AG04450 (cell line): ENCODE measurements at regions not wholly inside any gene's neighbourhood (a gene's known extent, or its start where the extent isn't known, plus 50 kb on each side); places are given as distances from the start of the nearest gene placed in this dataset.

Experiments
- CTCF ChIA-PET: fragments of 300-600, 350-600 bp; formaldehyde crosslinking; extraction: SDS; loops from one replicate; lab custom pipeline; 2022; ENCODE audit warnings: antibody characterized with exemption, inconsistent platforms; lab: Charles Lee
- POLR2A ChIA-PET: fragments of 350-600 bp; formaldehyde crosslinking; extraction: SDS; loops from one replicate; lab custom pipeline; 2021; ENCODE audit warnings: antibody characterized with exemption, inconsistent platforms; lab: Yijun Ruan, JAX
- DNase-seq: peaks from one replicate; pipeline ENCODE4 v3.0.0-alpha.2; 2011; ENCODE audit warnings: low read depth, low spot score
- H3K27ac ChIP-seq: one replicate; pipeline ENCODE4 v1.5.1; 2012; ENCODE audit warnings: low read depth, low read length, control low read depth
- H3K27me3 ChIP-seq: one replicate; pipeline ENCODE4 v1.6.0; 2012; ENCODE audit warnings: low read length; ENCODE audit not compliant: control insufficient read depth, insufficient read depth
- H3K4me3 ChIP-seq: 2 replicates; pipeline ENCODE4 v1.5.1; 2011; ENCODE audit warnings: mild to moderate bottlenecking, low read depth, low read length, control low read depth
- H3K9me3 ChIP-seq: 2 replicates; pipeline ENCODE4 v1.5.1; 2012; ENCODE audit warnings: low read length; ENCODE audit not compliant: control insufficient read depth, insufficient read depth
- TF ChIP-seq, protein P1 (sequence below): IDR thresholded peaks from 2 replicates; pipeline ENCODE4 v1.5.1; 2011; ENCODE audit warnings: low read depth, low read length, control low read depth, inconsistent platforms

DNA sequence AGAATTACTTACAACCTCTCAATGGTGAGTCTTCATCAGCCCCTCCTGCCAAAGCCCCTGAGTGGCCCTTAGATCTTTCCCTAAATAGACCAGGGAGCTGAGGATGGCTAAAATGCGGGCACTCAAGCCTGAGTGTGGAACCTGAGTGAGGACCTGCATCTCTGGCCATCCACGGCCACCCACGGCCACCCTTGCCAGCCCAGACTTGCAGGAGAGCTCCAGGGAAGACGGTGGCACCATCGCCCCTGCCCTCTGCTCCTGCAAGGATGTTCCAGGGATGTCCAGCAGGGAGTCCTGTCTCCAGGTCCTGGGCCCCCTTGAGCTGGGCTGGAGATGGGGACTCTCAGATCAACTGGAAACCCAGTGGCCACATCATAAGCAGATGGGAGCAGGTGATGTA, 68.2 kb upstream of the OLFM1 start:
- TF ChIP-seq, protein P1, sequence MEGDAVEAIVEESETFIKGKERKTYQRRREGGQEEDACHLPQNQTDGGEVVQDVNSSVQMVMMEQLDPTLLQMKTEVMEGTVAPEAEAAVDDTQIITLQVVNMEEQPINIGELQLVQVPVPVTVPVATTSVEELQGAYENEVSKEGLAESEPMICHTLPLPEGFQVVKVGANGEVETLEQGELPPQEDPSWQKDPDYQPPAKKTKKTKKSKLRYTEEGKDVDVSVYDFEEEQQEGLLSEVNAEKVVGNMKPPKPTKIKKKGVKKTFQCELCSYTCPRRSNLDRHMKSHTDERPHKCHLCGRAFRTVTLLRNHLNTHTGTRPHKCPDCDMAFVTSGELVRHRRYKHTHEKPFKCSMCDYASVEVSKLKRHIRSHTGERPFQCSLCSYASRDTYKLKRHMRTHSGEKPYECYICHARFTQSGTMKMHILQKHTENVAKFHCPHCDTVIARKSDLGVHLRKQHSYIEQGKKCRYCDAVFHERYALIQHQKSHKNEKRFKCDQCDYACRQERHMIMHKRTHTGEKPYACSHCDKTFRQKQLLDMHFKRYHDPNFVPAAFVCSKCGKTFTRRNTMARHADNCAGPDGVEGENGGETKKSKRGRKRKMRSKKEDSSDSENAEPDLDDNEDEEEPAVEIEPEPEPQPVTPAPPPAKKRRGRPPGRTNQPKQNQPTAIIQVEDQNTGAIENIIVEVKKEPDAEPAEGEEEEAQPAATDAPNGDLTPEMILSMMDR: no peak
- Histone ChIP-seq H3K27ac (no peak overlapping the region), H3K9me3 (no peaks in the 10 kb centered on the region), H3K27me3 (no peaks in the 10 kb centered on the region), H3K4me3 (no peak overlapping the region)
- CTCF ChIA-PET: no interaction called here
- no peak for DNase-seq
- POLR2A ChIA-PET: interaction anchor here (0.6 kb wide), 1 partner anchor 830 kb away, joined by 6 read pairs; no protein-coding TSS in a partner anchor

DNA sequence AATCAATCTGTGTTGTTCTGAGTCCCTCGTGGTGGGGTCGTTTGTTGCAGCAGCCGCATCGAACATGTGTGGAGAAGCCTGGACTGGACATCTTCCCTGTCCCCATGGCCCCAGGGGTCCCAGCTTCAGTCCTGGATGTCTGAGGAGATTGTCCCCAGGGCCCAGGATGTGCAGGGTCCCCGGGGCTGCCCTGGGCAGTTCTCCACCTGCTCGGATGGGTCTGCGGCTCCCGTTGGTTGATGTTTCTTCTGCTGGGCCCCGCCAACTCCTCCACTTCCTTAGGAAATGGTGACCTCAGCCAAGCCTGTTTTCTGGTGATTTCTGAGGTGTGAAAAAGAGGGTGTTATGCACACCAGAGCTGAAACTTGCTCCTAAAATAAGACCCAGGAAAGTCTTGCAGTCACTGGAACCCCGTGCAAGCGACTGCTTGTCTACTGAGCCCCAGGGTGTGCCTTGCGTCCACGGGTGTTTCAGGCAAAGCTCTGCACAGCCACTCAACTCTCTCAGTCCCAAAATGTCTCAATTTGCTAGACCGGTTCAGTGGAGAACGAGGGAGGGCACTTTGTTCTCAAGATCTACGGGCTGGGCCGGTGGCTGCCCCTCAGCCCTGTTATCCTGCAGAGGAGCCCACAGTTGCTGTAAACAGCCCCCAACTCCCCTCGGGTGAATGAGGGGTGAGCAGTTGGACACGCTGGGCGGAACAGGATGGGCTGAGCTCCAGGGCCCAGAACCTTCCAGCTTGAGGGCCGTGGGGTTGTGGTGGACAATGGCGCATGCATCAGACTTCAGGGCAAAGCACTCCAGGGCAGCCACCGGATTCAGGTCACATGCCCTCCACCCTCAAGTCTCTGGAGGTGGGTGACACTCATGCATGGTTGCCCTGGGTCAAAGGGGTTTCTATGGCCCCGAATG, 66.7 kb upstream of the OLFM1 start:
- TF ChIP-seq, protein P1: no peak
- ChIA-PET POLR2A (no interaction called here), CTCF (no interaction called here)
- Histone ChIP-seq H3K4me3 (no peak overlapping the region), H3K27me3 (no peaks in the 10 kb centered on the region), H3K9me3 (no peaks in the 10 kb centered on the region), H3K27ac (no peak overlapping the region)
- no peak for DNase-seq

DNA sequence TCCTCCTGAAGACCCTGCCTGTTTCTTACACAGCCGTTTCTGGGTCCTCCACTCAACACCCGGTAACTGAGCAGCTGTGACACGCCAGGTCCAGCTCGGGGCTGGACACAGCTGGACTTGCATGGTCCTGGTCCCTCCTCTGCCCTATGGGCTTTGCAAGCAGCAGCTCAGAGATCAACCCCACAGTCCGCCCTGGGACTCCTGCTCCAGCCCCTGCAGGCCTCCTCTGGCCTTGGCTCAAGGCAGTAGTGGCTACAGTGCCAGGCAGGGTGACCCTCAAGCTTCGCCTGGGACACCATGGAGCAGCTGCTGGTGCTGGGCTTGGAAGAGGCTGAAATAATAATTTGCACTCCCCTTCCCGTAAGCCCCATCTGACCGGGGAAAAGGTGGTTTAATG, 66.1 kb upstream of the OLFM1 start:
- Histone ChIP-seq H3K27me3 (no peaks in the 10 kb centered on the region), H3K9me3 (no peaks in the 10 kb centered on the region), H3K27ac (no peak overlapping the region), H3K4me3 (no peak overlapping the region)
- CTCF ChIA-PET: no interaction called here
- POLR2A ChIA-PET: no interaction called here
- no peak for DNase-seq
- TF ChIP-seq, protein P1: no peak

DNA sequence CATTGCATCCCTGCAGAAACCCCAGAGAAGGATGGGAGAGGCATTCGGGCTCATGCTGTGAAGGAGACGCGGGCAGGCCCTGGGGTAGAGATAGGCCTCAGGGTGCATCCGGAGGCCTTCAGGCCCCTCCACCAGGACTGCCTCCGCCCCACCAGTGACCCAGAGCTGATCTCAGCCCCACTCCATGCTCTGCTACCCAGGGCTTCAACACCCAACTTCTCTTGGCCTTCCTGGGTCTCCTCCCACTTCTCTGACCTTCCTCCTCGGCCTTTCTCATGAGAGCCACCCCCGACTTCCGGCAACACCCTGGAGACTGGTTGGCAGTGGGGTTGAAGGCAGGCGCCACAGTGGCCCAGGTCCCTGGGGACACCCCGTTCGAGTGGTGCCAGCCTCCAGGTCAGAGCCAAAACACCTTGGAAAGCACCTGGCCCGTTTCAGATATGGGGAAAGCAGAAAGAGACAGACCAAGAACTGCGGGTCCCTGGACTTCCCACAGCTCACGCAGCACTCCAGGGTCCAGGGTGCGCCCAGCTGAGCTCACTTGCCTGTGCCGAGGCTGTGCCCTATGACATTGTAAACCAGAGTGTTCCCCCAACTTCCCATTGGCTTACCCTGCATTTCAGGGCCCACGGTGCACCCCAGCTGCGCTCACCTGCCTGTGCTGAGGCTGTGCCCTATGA, 65.1 kb upstream of the OLFM1 start:
- ChIA-PET CTCF (no interaction called here), POLR2A (no interaction called here)
- no peak for DNase-seq
- Histone ChIP-seq H3K27ac (no peak overlapping the region), H3K4me3 (no peak overlapping the region), H3K9me3 (no peaks in the 10 kb centered on the region), H3K27me3 (no peaks in the 10 kb centered on the region)
- TF ChIP-seq, protein P1: no peak

DNA sequence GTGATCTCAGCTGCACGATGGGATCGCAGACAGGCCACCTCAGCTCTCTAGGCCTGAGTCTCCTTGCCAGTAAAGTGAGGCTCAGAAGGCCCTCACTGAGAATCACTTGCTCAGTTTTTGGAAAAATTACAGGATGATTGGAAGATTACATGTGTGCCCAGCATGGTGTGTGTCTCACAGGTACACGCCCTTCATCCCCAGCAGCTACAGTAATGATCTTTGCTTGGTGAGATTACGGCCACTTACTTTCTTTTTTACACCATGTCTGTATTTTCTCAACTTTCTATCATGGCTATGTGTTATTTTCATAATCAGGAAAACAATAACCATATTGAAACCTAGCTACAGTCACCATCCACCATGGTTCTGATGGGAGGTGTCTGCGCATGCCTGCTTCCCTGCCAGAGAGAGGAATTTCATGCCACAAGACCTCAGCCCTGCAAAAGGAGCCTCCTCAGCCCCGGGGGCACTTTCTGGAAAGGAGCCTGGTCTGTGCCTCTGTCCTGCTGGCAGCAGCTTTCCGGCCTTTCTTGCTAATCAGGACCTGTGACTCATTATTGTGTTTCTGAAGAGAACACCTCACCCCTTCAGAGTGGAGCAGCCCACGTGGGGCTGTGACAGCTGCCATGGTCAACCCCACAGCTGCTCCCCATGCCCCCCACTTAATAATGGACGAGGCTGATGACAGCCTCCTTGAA, 64.2 kb upstream of the OLFM1 start:
- DNase-seq: no peak

More for the DNA sequence above, 64.2 kb upstream of the OLFM1 start:
- no peaks in the 10 kb centered on the region for H3K27me3 ChIP-seq
- no peak overlapping the region for H3K4me3 ChIP-seq
- H3K27ac ChIP-seq: no peak overlapping the region
- no peaks in the 10 kb centered on the region for H3K9me3 ChIP-seq
- ChIA-PET CTCF (no interaction called here), POLR2A (no interaction called here)
- TF ChIP-seq, protein P1: no peak
